ENCODE measurements at regions not wholly inside any gene's neighbourhood (a gene's known extent, or its start where the extent isn't known, plus 50 kb on each side); places are given as distances from the start of the nearest gene placed in this dataset.

GRCh38 chr2:168322325-168323007 is 75.1 kb upstream of the STK39 start:
- TF ChIP-seq PAX8 (IDR thresholded peaks at IDR 0.05), result no peak
- TF ChIP-seq, protein P1, sequence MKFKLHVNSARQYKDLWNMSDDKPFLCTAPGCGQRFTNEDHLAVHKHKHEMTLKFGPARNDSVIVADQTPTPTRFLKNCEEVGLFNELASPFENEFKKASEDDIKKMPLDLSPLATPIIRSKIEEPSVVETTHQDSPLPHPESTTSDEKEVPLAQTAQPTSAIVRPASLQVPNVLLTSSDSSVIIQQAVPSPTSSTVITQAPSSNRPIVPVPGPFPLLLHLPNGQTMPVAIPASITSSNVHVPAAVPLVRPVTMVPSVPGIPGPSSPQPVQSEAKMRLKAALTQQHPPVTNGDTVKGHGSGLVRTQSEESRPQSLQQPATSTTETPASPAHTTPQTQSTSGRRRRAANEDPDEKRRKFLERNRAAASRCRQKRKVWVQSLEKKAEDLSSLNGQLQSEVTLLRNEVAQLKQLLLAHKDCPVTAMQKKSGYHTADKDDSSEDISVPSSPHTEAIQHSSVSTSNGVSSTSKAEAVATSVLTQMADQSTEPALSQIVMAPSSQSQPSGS (IDR thresholded peaks at IDR 0.05; ENCODE audit: low read length), result no peak
- TF ChIP-seq JUNB (IDR thresholded peaks at IDR 0.05), result no peak
